Large intestine (tissue), 3 donors: ENCODE measurements at regions not wholly inside any gene's neighbourhood (a gene's known extent, or its start where the extent isn't known, plus 50 kb on each side); places are given as distances from the start of the nearest gene placed in this dataset.
"Not testable (repeated sequence)": the region's sequence is repeated elsewhere in the genome, so short reads cannot be mapped to it uniquely, and the experiment has no call there.

Experiments
- DNase-seq, 2 donors: peaks; one replicate each; pipeline versions ENCODE4 v3.0.0 to v3.0.0-alpha.2; 2013
- H3K27ac ChIP-seq: one replicate; pipeline ENCODE4 v1.5.1; 2013; ENCODE audit warnings: low read length
- H3K27me3 ChIP-seq: 2 replicates; pipeline ENCODE4 v1.6.1; 2013; ENCODE audit warnings: low read length; ENCODE audit not compliant: control insufficient read depth, insufficient read depth
- H3K36me3 ChIP-seq: 2 replicates; pipeline ENCODE4 v1.6.1; 2013; ENCODE audit warnings: low read length; ENCODE audit not compliant: control insufficient read depth, insufficient read depth
- H3K4me1 ChIP-seq: one replicate; pipeline ENCODE4 v1.6.1; 2013; ENCODE audit warnings: low read length; ENCODE audit not compliant: control insufficient read depth, insufficient read depth
- H3K4me3 ChIP-seq: one replicate; pipeline ENCODE4 v1.5.1; 2013; ENCODE audit warnings: low read length
- H3K9me3 ChIP-seq: one replicate; pipeline ENCODE4 v1.6.1; 2013; ENCODE audit warnings: mild to moderate bottlenecking, low read depth, low read length, moderate library complexity; ENCODE audit not compliant: control insufficient read depth
- WGBS: methylation state at CpG from one replicate; pipeline ENCODE4 v1.1.5; 2013; ENCODE audit warnings: low lambda C conversion rate; ENCODE audit not compliant: insufficient coverage; 5-methylcytosine and 5-hydroxymethylcytosine counted together

DNA sequence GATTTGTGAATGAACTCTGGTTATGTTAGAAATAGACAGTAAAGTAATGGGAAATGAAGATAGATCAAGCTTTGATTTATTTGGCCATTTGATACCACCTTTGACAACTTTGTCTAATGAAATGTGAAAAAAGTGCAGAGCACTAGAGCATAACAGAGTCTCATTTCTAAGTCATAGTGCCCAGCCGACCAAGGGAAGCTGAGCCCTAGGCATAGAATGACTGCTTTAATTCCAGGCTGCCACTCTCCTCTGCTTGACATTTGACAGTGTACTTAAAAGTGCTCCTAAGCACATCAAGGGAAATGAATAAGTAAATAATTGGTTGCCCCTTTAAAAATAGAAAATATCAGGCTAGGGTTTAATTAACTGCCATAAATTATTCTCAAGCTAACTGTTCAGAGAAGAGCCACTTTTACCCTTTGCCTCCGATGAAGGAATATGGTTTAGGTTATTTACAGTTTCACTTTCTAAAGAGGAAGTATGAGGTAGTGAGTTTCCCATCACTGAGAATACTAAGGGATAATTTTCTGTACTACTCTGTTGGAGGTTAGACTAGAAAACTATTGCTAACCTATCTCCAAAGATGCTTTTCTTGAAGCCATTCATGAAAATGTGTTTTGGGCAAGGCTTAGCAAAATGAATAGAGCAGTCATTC lies 591.6 kb downstream of the REEP3 start:
- Histone ChIP-seq H3K4me1 (peaks cover 5% of the 10 kb centered on the region), H3K36me3 (no peaks in the 10 kb centered on the region), H3K4me3 (no peak overlapping the region), H3K27ac (no peak overlapping the region), H3K27me3 (no peaks in the 10 kb centered on the region), H3K9me3 (no peaks in the 10 kb centered on the region)
- DNase-seq, result no peak
- no CpG with 5 or more reads among the region's 2 CpGs for WGBS

DNA sequence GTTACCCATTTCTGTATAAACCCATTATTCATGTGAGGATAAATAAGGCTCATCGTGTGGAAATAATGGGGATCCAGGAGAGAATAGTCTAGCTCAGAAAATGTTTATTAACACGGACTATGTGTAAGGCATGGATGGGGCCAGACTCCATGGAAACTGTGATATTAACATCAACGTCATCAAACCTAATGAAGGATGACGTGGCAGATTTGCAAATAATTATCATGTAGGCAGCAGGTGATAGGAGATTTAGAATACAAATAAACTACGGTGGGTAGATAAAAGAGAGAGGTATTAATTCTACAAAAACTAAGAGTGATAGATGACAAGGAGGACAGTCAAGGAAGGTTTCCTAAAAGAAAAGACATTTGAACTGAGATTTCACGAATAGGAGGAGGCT lies 592.2 kb downstream of the REEP3 start:
- H3K27ac ChIP-seq, result no peak overlapping the region
- no peaks in the 10 kb centered on the region for H3K27me3 ChIP-seq
- WGBS, result 90% methylated on average over 4 of the region's 6 CpGs
- no peaks in the 10 kb centered on the region for H3K9me3 ChIP-seq
- H3K4me3 ChIP-seq, result no peak overlapping the region
- H3K36me3 ChIP-seq, result no peaks in the 10 kb centered on the region
- H3K4me1 ChIP-seq, result peaks cover 5% of the 10 kb centered on the region
- no peak for DNase-seq

DNA sequence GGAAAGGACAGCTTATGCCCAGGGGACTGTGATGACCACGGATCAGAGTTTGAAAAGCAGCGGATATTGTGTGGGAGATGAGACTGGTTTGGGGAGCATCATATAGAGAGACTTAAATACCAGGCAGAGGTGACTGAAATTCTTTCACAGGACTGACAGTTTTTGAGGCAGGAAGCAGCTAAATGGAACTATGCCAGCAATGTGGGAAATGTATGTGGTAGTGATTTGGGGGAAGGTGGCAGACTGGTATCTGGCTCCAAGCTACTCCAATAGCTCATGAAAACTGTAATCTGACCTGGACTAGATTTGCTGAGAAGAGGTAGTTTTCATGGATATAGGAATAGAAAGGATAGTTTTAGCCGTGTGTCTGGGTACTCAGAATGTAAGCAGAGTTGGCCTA lies 592.6 kb downstream of the REEP3 start:
- H3K27ac ChIP-seq, result no peak overlapping the region
- DNase-seq, result no peak
- WGBS, result 100% methylated on average over 1 of the region's 3 CpGs
- no peaks in the 10 kb centered on the region for H3K27me3 ChIP-seq
- H3K9me3 ChIP-seq, result no peaks in the 10 kb centered on the region
- no peak overlapping the region for H3K4me3 ChIP-seq
- H3K4me1 ChIP-seq, result peaks cover 5% of the 10 kb centered on the region
- no peaks in the 10 kb centered on the region for H3K36me3 ChIP-seq

DNA sequence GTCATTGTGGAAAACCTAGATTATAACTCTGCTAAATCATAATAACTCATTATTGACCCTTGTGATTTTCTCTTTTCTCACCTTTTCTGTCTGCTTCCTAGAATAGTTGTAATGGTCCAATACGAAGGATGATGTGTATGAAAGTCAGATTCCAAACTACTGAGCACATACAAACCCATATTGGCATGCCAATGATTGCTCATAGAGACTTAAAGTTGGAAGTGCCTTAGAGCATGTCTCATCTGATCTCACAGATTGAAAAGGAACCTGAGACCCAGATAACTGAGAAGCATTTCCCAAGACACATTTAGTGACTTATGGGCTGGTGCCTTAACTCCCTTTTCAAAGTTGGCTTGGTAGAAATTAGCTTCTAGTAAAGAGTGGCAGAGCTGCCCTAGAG lies 594.3 kb downstream of the REEP3 start:
- DNase-seq, result no peak
- Histone ChIP-seq H3K36me3 (no peaks in the 10 kb centered on the region), H3K27me3 (no peaks in the 10 kb centered on the region), H3K4me1 (peaks cover 2% of the 10 kb centered on the region), H3K4me3 (no peak overlapping the region), H3K27ac (no peak overlapping the region), H3K9me3 (no peaks in the 10 kb centered on the region)
- WGBS, result no CpG with 5 or more reads among the region's 1 CpG

DNA sequence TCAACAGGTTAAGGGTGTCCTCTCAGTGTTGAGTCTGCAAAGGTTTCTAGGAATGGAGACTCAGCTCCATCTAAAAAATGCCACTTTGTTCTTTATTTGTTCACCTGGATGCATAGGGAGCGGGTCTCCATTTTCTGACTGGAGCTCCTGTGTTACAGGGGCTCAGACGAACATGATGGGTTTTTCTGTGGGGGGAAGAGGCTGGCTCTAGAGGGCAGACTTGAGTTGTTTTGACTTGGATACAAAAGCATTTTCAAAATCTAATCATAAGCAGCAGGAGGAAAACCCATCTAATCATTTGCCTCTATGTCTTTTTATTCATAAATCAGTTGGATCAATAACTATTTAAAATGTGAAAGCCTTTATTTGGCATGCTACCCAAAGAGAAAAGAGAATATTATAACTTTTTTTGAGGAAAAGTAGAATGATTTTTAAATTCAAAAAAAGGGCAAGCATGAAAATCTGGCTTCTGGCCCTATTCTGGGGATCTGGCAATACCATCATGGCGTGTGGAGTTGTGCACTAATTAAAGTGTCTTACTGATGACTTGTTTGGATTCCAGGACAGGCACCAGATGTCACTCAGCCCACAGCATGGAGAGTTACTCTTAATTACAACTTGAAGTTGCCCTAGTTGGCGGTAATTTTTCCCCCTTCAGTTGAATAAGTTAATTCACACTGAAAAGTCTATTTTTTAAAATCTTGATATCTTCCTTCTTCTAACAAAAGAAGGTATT lies 594.9 kb downstream of the REEP3 start:
- DNase-seq, result peak in 1 of 2 donors; percentile 13
- Histone ChIP-seq H3K27me3 (no peaks in the 10 kb centered on the region), H3K4me3 (no peak overlapping the region), H3K27ac (no peak overlapping the region), H3K9me3 (no peaks in the 10 kb centered on the region), H3K36me3 (no peaks in the 10 kb centered on the region), H3K4me1 (peaks cover 2% of the 10 kb centered on the region)
- 60% methylated on average over 2 of the region's 4 CpGs for WGBS

DNA sequence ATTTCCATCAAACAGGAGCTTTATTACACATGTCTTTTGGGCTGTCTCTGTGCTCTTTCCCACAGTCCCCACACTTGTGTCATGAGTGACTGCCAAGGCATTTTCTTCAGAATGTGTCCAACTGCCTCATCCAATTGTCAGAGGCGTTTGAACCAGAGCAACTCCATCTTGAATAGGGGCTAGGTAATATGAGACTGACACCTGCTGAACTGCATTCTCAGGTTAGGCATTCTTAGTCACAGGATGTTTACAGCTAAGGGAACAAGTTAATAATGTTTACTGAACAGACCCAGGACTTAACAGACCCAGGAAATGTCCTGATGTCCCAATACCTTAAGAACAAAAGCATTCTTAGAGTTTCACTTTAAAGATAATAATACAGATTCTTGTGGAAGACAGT lies 595.5 kb downstream of the REEP3 start:
- no peak for DNase-seq
- no peaks in the 10 kb centered on the region for H3K27me3 ChIP-seq
- H3K36me3 ChIP-seq, result no peaks in the 10 kb centered on the region
- H3K4me1 ChIP-seq, result peaks cover 2% of the 10 kb centered on the region
- no peak overlapping the region for H3K27ac ChIP-seq
- no CpG with 5 or more reads among the region's 1 CpG for WGBS
- H3K9me3 ChIP-seq, result no peaks in the 10 kb centered on the region
- H3K4me3 ChIP-seq, result no peak overlapping the region

DNA sequence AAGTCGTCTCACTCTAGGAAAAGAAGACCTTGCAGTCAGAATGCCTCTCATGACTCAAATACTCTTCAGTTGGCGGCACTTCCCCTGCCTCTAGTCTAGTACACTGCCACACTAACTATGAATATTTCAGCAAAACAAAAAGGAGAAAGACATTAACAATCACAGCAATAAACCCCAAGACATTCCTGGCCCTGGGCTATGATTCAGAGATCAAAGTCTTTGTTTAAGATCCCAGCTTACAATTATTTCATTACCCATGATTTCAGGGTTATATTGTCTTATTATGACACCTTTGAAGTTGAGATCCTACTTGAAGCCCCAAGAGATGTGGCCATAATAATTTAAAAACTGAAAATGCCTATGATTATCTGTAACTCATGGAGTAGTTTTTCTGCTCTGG lies 597.5 kb downstream of the REEP3 start:
- Histone ChIP-seq H3K4me3 (no peak overlapping the region), H3K36me3 (no peaks in the 10 kb centered on the region), H3K4me1 (peaks cover 2% of the 10 kb centered on the region), H3K27ac (no peak overlapping the region), H3K27me3 (no peaks in the 10 kb centered on the region), H3K9me3 (no peaks in the 10 kb centered on the region)
- WGBS, result no CpG with 5 or more reads among the region's 2 CpGs
- DNase-seq, result peak in 1 of 2 donors; percentile 25

DNA sequence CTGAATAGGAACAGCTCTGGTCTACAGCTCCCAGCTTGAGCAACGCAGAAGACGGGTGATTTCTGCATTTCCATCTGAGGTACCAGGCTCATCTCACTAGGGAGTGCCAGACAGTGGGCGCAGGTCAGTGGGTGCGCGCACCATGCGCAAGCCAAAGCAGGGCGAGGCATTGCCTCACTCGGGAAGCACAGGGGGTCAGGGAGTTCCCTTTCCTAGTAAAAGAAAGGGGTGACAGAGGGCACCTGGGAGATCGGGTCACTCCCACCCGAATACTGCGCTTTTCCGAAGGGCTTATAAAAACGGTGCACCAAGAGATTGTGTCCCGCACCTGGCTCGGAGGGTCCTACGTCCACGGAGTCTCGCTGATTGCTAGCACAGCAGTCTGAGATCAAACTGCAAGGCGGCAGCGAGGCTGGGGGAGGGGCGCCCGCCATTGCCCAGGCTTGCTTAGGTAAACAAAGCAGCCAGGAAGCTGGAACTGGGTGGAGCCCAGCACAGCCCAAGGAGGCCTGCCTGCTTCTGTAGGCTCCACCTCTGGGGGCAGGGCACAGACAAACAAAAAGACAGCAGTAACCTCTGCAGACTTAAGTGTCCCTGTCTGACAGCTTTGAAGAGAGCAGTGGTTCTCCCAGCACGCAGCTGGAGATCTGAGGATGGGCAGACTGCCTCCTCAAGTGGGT lies 599.2 kb downstream of the REEP3 start:
- H3K27me3 ChIP-seq, H3K27ac ChIP-seq, H3K4me1 ChIP-seq, H3K9me3 ChIP-seq, H3K36me3 ChIP-seq, DNase-seq, H3K4me3 ChIP-seq: not testable (repeated sequence)
- WGBS, result no CpG with 5 or more reads among the region's 23 CpGs

DNA sequence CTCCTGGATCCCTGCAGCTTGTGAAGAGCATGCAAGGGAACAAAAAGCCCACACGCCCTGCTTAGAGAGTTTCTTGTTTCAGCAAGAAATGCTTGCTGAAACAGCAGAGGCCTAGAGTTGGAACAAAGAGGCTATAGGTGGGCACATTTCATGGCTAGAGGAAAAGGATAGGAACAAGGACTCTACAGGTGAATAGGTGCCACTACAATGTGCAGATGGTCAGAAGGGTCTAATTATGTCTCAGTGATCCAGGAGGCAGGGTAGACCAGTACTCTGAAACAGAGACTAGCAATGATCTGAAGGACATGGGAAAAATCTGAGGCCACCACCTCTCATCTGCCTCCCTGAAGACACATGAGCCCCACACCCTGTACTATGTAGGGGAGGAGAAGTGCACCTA lies 609.0 kb downstream of the REEP3 start:
- no peak overlapping the region for H3K4me3 ChIP-seq
- no peak overlapping the region for H3K27ac ChIP-seq
- H3K9me3 ChIP-seq, result no peaks in the 10 kb centered on the region
- no peaks in the 10 kb centered on the region for H3K27me3 ChIP-seq
- H3K36me3 ChIP-seq, result no peaks in the 10 kb centered on the region
- no peak for DNase-seq
- H3K4me1 ChIP-seq, result no peaks in the 10 kb centered on the region
- WGBS, result no CpG with 5 or more reads among the region's 1 CpG

DNA sequence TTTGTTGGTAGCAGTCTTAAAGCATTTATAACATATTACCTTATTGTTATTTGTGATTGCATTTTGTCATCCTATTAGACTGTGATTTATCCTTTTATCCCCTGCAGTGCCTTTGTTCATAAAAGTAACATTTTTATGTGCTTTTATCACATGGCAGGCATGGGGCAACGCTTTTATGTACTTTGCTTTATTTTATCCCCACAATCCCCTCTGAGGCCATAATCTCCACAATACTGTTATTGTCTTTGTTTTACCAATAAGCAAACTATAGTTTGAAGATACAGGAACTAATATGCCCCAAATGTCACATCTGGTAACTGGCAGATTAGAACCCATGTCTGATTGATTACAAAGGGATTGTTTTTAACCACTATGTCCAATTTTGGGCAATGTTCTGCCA lies 613.5 kb downstream of the REEP3 start:
- H3K9me3 ChIP-seq, result no peaks in the 10 kb centered on the region
- no peaks in the 10 kb centered on the region for H3K4me1 ChIP-seq
- no peak overlapping the region for H3K4me3 ChIP-seq
- no peak for DNase-seq
- H3K27me3 ChIP-seq, result no peaks in the 10 kb centered on the region
- no CpG with 5 or more reads among the region's 1 CpG for WGBS
- no peak overlapping the region for H3K27ac ChIP-seq
- H3K36me3 ChIP-seq, result no peaks in the 10 kb centered on the region
